NCI-H2196 treated with DMSO at 0.1 percent for 48 hours (cell line): ENCODE measurements at regions not wholly inside any gene's neighbourhood (a gene's known extent, or its start where the extent isn't known, plus 50 kb on each side); places are given as distances from the start of the nearest gene placed in this dataset.
"Not testable (repeated sequence)": the region's sequence is repeated elsewhere in the genome, so short reads cannot be mapped to it uniquely, and the experiment has no call there.

Experiments
- DNase-seq: peaks from one replicate; lab custom pipeline; 2025; ENCODE audit not compliant: unreplicated experiment; lab: John Stamatoyannopoulos, UW

DNA sequence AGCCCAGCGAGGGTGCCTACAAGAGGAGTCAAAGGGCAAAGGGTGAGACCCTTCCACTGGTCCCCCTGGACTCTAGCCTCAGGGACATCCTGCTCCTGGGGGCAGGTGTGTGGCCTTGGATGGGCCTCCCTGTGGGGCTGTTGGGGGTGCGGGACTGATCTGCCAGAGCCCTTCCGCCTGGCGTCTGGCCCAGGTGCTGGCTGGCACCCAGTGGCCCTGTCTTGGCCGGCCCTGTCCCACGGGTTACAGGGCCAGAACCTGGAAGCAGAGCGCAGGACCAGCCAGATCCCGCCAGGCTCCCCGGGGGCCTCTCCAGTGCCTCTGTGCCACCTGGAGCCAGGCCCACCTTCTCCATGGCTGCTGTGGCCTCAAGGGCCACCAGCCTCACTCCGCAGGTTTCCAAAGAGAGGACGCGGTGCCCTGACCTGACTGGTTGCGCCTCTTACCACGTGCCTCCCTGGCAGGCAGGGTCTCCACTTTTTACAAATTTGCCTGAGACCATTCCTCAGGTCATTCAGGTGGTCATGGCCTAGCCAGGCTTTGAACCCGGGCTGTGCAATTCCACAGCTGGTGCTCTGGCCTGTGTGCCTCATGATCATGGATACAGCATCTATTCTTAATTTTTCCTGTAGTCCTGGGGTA is 444.8 kb downstream of the SPATA31D1 start:
- not testable (repeated sequence) for DNase-seq

GRCh38 chr9:82436475-82436874 is 447.9 kb downstream of the SPATA31D1 start:
- DNase-seq = no peak

DNA sequence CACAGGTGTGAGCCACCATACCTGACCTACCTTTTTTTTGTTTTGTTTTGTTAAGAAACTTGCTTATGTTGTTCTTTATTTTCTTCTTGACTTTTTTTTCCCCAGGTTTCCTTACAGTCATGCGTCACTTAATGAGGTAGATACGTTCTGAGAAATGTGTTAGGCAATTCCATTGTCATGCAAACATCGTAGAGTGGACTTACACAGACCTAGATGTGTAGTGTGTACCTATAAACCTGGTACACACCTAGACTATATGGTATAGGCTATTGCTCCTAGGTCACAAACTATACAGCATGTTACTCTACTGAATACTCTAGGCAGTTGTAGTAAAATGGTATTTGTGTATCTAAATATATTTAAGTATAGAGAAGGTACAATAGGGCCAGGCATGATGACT is 448.6 kb downstream of the SPATA31D1 start:
- not testable (repeated sequence) for DNase-seq

- DNase-seq = no peak
These were observed 450.0 kb downstream of the SPATA31D1 start for GRCh38 chr9:82438581-82438980.

GRCh38 chr9:82443312-82443711 is 454.7 kb downstream of the SPATA31D1 start:
- DNase-seq = no peak

- DNase-seq = no peak
These were observed 457.0 kb downstream of the SPATA31D1 start for GRCh38 chr9:82445556-82445955.

DNA sequence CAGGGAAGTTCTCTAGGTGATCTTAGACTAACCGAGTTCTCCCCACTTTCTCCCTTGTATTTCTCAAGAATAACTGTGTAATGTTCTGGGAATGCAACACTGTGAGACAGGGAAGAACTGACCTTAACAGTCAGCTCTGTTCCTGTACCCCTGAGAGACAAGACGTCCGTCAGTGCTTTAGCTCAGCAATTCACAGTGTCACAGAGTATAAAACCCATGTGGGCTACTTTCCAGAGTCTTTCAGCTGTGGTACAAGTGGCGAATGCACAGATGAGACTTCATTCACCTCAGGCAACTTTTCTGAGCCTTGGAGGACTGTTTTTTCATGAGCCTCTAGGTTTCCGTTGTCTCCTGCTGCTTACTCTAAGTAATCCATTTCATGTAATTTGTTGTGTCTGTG is 458.8 kb downstream of the SPATA31D1 start:
- no peak for DNase-seq

- DNase-seq = no peak
These were observed 461.4 kb downstream of the SPATA31D1 start for GRCh38 chr9:82449986-82450385.

- DNase-seq = no peak
These were observed 466.1 kb downstream of the SPATA31D1 start for GRCh38 chr9:82454509-82455190.

DNA sequence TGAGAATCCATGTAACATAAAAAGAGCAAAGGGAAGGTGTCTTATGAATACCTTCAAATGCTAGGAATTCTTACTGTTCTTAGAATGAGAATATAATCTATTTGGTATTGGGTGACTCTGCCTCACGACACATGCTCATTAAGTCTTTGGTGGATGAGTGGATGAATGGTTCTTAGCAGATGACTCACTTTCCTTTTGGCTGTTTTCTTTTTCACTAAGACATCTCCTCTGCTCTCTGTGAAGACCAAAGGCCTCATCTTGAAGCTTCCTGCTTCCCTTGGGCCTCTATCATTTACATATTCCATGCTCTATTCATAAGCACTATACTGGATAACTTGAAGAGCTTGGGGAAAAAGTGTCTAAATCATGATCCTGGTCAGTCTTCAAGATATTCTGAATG is 468.1 kb downstream of the SPATA31D1 start:
- DNase-seq = no peak

- DNase-seq = no peak
These were observed 468.7 kb downstream of the SPATA31D1 start for GRCh38 chr9:82457298-82457697.

GRCh38 chr9:82457891-82458290 is 469.3 kb downstream of the SPATA31D1 start:
- no peak for DNase-seq

GRCh38 chr9:82458296-82458695 is 469.7 kb downstream of the SPATA31D1 start:
- DNase-seq = no peak

DNA sequence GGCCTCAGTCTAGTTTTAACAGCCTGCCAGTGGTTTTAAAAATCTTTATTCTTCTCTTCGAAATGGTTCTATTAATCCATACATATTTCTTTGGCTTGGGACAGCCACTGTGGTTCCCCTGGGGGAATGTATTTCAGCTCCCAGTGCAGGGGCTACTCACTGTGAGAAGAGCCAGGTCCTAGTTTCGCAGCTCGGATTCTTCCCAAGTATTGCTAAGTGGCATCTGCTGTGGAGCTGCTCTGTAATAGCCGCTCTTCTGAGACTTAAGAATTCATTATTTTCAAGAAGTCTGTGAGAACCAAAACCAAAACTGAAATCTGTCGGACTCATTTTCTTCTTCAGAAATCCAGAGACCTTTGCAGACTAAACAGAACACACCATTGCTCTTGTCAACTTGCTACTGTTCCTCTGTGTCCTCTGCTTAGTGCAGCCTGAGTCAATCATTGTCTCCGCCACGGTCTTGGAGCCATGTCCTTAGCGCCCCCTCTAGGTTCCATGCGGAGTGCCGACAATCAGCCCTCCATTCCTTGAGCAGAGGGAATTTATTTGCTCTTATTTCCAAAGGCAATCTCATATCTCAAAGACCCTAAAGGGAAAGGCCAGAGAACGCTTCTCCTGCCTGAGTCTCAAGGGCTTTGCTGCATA is 478.2 kb downstream of the SPATA31D1 start:
- DNase-seq = no peak

DNA sequence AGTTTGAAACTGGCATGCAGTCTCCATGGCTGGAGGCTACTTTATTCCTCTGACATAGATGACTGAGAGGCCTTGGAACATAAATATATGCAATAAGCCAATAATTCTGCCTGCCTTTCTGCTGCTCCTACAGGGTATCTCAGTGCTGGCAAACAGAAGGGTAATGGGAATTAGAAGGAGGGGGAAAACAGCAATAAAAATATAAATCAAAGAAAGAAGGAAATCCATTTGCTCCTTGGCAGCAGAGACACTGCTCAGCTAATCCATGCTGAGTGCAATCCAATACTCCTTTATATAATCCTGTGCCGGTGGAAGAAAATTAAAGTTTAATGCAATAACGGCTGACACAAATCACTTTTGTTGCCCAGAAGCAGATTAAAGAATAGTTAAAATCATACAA is 478.9 kb downstream of the SPATA31D1 start:
- no peak for DNase-seq

DNA sequence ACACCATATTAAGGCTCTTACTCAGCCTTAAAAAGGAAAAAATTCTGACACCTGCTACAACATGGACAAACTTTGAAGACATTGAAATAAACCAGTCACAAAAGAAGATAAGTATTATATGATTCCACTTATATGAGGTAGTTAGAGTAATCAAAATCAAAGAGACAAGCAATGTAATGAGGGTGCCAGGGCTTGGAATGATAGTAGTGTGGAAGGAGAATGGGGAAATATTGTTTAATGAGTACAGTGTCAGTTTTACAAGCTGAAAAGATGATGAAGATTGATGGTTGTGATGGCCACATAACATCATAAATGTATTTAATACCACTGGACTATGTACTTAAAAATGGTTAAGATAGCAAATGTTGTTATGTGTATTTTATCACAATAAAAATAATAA is 485.7 kb downstream of the SPATA31D1 start:
- DNase-seq = no peak

DNA sequence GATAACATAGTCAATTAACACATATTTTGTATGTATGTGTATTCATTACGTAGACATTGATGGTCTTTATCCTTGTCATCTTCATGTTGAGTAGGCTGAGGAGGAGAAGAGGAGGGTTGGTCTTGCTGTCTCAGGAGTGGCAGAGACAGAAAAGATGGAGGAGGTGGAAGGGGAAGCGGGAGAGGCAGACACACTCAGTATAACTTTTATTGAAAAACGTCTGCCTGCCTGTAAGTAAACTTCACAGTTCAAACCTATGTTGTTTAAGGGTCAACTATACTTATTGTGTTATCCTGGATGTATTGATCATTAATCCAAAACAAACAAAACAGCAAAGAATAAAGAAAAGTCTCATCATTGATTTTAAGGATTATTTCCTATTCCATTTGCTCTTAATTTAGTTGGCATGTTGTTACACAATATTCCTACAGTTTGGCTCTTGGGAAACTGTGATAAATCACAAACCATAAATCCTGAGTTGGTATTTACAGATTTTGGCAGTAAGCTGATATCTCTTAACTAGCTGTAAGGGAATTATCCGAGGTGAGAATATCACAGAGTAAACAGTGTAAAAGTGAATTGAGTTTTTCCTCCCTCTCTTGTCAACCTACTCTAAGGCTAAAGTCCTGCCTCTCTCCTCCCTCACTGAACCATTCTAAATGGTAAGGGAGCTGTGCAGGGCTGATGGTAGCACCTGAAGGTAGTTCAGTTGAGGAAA is 487.2 kb downstream of the SPATA31D1 start:
- no peak for DNase-seq

DNA sequence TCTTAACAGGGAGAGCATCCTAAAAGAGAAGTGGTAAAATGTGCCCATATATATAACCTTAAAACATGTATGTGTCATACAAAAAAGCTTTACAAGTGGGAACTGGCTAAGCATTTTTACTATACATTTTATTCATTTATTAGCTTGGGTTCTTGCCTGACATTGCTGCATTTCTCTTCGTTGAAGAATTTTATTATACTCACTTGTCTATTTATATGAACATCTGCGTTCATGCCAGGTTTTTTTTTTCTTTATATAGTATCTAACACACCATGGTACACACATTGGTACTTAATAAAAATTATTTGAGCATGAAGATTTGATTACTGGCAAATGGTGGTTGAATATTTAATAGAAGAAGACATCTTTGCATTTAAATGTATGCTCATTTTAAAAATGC is 492.3 kb downstream of the SPATA31D1 start:
- no peak for DNase-seq

- no peak for DNase-seq
These were observed 499.4 kb downstream of the SPATA31D1 start for GRCh38 chr9:82487935-82488312.

DNA sequence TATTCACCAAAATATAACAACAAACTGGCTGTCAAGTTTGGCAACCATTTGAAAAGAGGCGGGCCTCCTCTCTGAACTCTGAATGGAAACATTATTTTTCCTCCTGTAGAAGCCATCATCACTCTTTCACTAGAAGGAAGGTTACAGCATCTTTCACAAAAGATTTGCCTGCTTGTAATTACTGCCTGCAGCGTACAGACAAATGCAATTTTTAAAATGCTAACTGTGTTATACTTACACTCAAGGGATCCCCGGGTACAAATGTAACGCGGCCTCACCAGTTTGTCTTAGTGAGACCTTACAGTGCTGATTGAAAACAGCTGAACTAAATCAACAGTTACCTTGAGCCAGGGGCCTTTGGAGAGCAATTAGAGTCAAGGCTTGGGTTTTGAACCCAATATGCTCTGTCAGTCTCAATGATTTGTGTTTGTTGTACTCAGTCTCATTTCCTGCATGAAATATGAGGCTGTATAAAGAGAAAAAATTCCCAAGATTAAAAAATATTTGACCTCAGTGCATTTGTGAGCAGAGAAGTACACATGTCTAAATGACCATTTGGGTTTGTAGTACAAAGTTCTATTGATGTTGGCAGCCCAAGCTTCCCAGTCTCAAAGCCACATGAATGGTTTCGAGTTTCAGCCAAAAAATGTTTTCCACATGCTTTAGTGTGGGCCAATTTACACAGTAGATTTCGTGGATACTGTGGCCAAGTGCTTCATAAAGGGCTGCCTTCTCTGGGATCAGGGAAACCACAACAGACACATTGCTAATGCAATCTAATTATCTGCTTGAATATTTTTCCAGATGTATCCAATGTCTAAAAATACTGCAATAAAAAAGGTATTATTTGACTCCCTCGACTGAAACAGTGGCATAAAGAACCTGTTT is 500.0 kb downstream of the SPATA31D1 start:
- peak; percentile 82 for DNase-seq
